HUES6 (cell line): ENCODE measurements at regions not wholly inside any gene's neighbourhood (a gene's known extent, or its start where the extent isn't known, plus 50 kb on each side); places are given as distances from the start of the nearest gene placed in this dataset.

ENCODE experiments used
- H3K27ac ChIP-seq: 2 replicates; pipeline ENCODE4 v1.7.0; 2013; ENCODE audit warnings: low read depth, mild to moderate bottlenecking, low read length, inconsistent platforms
- H3K27me3 ChIP-seq: 2 replicates; pipeline ENCODE4 v1.6.1; 2013; ENCODE audit warnings: low read length; ENCODE audit not compliant: control insufficient read depth, insufficient read depth
- H3K36me3 ChIP-seq: 2 replicates; pipeline ENCODE4 v1.6.1; 2013; ENCODE audit warnings: low read length; ENCODE audit not compliant: control insufficient read depth, insufficient read depth
- H3K4me1 ChIP-seq: 2 replicates; pipeline ENCODE4 v1.6.1; 2013; ENCODE audit warnings: low read length; ENCODE audit not compliant: control insufficient read depth, insufficient read depth
- H3K4me3 ChIP-seq: 2 replicates; pipeline ENCODE4 v1.5.1; 2013; ENCODE audit warnings: low read depth, low read length
- H3K9ac ChIP-seq: one replicate; pipeline ENCODE4 v1.6.1; 2013; ENCODE audit warnings: mild to moderate bottlenecking, low read length
- H3K9me3 ChIP-seq: 2 replicates; pipeline ENCODE4 v1.6.1; 2013; ENCODE audit warnings: low read depth, low read length; ENCODE audit not compliant: control insufficient read depth, insufficient read depth

DNA sequence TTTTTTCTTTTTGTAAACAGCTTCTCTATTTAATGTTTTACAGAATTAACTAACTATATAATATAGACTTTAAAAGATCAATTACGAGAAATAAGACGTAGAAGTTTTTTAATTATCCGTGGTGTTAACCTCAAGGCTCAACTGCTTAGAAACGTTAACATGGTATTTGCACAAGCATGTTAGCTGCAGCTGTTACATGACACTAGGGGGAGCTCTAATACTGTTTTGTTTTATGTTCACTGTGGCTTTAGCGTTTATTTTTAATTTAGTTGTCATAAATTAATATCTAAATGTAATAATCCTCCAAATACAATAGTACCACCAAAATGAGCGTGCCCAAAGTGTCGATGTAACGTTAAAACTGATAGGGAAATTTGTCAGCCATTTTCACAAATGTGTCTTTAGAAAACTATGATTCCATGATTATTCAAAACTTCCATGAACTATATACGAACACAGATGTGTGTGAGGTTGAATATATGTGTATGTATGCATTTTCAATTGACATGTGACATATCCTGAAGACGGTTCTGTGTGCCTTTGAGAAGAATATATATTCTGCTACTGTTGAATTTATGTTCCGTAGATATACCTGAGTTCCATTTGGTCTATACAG is 828.8 kb upstream of the MBL2 start:
- 0 out of 2 replicates have a peak, but pooled peaks cover 3% of the 10 kb centered on the region for H3K9me3 ChIP-seq
- no peak overlapping the region for H3K9ac ChIP-seq
- no peaks in the 10 kb centered on the region for H3K36me3 ChIP-seq
- H3K4me1 ChIP-seq = peaks cover 23% of the 10 kb centered on the region
- no peaks in the 10 kb centered on the region for H3K27me3 ChIP-seq
- H3K27ac ChIP-seq = peak overlapping the region; percentile 7; the same call in 1 of the 2 replicates
- H3K4me3 ChIP-seq = no peak overlapping the region

DNA sequence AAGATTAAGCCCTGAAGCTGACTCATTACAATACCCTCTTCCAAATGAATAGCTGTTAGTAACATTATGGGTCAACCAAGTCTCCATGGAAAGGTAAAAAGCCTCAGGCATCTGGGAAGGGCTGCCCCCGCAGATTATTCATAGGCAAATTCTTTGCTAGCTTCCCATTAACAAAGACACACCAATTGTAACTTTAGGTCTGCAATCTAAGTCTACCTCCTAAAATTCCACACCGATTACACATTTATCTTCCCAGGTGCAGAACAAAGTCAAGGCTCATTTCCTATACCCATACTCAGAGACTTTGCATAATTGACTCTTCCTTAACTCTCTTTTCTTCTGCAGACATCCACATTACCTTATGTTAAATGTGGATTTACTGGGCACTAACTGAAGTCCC is 826.3 kb upstream of the MBL2 start:
- Histone ChIP-seq H3K27ac (peak overlapping the region; percentile 97), H3K9ac (peak overlapping the region; percentile 71)

DNA sequence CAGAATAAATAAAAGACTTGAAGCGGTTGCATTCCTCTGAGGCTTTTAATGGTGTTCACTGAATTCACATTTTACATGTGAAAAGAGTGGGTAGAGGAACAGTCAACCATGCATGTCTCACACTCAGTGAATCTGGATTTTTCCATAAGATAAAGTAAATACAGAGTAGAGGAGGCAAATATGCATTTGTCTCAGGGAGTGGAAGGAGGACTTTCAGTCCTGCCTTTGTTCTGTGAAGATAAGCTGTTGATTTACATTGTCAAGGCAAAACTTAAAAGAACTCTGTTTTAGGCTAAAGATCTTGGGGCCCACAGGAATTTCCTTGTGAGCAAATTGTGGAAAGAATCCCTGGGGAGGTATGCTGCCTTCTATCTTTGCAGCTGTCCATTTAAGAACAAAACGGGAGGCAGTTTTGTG is 825.3 kb upstream of the MBL2 start:
- Histone ChIP-seq H3K4me3 (no peak overlapping the region), H3K36me3 (0 out of 2 replicates have a peak, but pooled peaks cover 5% of the 10 kb centered on the region), H3K9ac (peak overlapping the region; percentile 59), H3K27ac (peak overlapping the region; percentile 97), H3K4me1 (peaks cover 23% of the 10 kb centered on the region), H3K9me3 (peaks cover 17% of the 10 kb centered on the region), H3K27me3 (no peaks in the 10 kb centered on the region)

More for the DNA sequence above, 826.3 kb upstream of the MBL2 start:
- Histone ChIP-seq H3K4me1 (peaks cover 23% of the 10 kb centered on the region), H3K27me3 (no peaks in the 10 kb centered on the region), H3K36me3 (0 out of 2 replicates have a peak, but pooled peaks cover 1% of the 10 kb centered on the region), H3K9me3 (peaks cover 11% of the 10 kb centered on the region; the same call in 1 of the 2 replicates), H3K4me3 (no peak overlapping the region)

GRCh38 chr10:53580465-53580864 is 807.9 kb upstream of the MBL2 start:
- Histone ChIP-seq H3K36me3 (no peaks in the 10 kb centered on the region), H3K4me3 (no peak overlapping the region), H3K27me3 (no peaks in the 10 kb centered on the region), H3K9me3 (peaks cover 6% of the 10 kb centered on the region; the same call in 1 of the 2 replicates), H3K9ac (no peak overlapping the region), H3K4me1 (no peaks in the 10 kb centered on the region), H3K27ac (no peak overlapping the region)

- no peak overlapping the region for H3K9ac ChIP-seq
- no peak overlapping the region for H3K4me3 ChIP-seq
- H3K9me3 ChIP-seq = peaks cover 6% of the 10 kb centered on the region; the same call in 1 of the 2 replicates
- no peaks in the 10 kb centered on the region for H3K4me1 ChIP-seq
- no peaks in the 10 kb centered on the region for H3K36me3 ChIP-seq
- no peak overlapping the region for H3K27ac ChIP-seq
- H3K27me3 ChIP-seq = no peaks in the 10 kb centered on the region
These were observed 807.2 kb upstream of the MBL2 start for GRCh38 chr10:53579773-53580172.

- H3K36me3 ChIP-seq = no peaks in the 10 kb centered on the region
- H3K9me3 ChIP-seq = no peaks in the 10 kb centered on the region
- no peak overlapping the region for H3K27ac ChIP-seq
- no peaks in the 10 kb centered on the region for H3K27me3 ChIP-seq
- peaks cover 8% of the 10 kb centered on the region; the same call in 1 of the 2 replicates for H3K4me1 ChIP-seq
- H3K9ac ChIP-seq = no peak overlapping the region
- H3K4me3 ChIP-seq = no peak overlapping the region
These were observed 801.4 kb upstream of the MBL2 start for GRCh38 chr10:53574024-53574423.

DNA sequence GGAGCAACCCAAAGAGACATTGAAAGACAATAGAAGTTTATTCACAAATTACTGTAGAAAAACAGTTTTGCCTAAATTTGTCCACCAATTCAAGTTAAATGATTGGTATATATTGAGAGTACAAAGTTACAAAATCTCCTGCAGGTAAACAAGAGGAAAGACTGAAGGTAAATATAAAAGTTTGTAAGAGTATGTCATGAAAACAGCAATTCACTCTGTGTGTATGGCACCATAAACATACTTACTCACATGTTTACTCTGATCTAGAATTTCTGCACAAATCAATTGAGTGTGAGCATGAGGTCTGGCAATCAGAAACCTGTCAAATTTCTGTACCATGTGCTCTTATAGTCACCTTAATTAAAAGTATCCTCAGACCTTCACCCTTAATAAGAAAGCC is 800.9 kb upstream of the MBL2 start:
- H3K4me3 ChIP-seq = no peak overlapping the region
- no peak overlapping the region for H3K9ac ChIP-seq
- H3K27ac ChIP-seq = no peak overlapping the region
- no peaks in the 10 kb centered on the region for H3K27me3 ChIP-seq
- H3K36me3 ChIP-seq = no peaks in the 10 kb centered on the region
- H3K4me1 ChIP-seq = peaks cover 8% of the 10 kb centered on the region; the same call in 1 of the 2 replicates
- H3K9me3 ChIP-seq = no peaks in the 10 kb centered on the region

GRCh38 chr10:53572799-53573198 is 800.2 kb upstream of the MBL2 start:
- Histone ChIP-seq H3K27me3 (no peaks in the 10 kb centered on the region), H3K4me1 (peaks cover 8% of the 10 kb centered on the region; the same call in 1 of the 2 replicates), H3K27ac (no peak overlapping the region), H3K4me3 (no peak overlapping the region), H3K9me3 (no peaks in the 10 kb centered on the region), H3K36me3 (no peaks in the 10 kb centered on the region), H3K9ac (no peak overlapping the region)

- Histone ChIP-seq H3K27ac (no peak overlapping the region), H3K4me1 (peaks cover 8% of the 10 kb centered on the region; the same call in 1 of the 2 replicates), H3K4me3 (no peak overlapping the region), H3K9ac (no peak overlapping the region), H3K9me3 (peaks cover 4% of the 10 kb centered on the region; the same call in 1 of the 2 replicates), H3K27me3 (no peaks in the 10 kb centered on the region), H3K36me3 (no peaks in the 10 kb centered on the region)
These were observed 797.6 kb upstream of the MBL2 start for GRCh38 chr10:53570221-53570620.

DNA sequence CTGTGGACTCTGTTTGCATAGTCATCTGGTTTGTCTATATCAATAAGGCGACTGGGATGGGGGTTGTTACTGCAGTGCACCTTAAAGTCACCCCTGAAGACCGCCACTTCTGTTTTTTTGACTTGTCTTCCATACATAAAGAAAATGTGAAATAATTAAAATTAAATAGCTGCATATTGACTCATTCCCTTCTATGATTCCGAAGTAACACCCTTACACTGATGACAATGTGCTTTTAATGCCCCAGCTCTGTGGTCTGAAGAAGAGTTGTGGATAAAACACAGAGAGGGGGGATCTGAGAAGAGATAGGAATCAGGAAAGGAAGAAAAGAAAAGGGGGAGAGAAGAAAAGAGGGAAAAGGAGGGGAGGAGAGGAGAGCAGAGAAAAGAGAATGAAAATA is 796.9 kb upstream of the MBL2 start:
- no peak overlapping the region for H3K27ac ChIP-seq
- H3K9me3 ChIP-seq = peaks cover 8% of the 10 kb centered on the region; the same call in 1 of the 2 replicates
- H3K4me1 ChIP-seq = peaks cover 8% of the 10 kb centered on the region; the same call in 1 of the 2 replicates
- no peak overlapping the region for H3K4me3 ChIP-seq
- no peaks in the 10 kb centered on the region for H3K27me3 ChIP-seq
- H3K9ac ChIP-seq = no peak overlapping the region
- H3K36me3 ChIP-seq = no peaks in the 10 kb centered on the region

GRCh38 chr10:53548664-53549063 is 776.1 kb upstream of the MBL2 start:
- Histone ChIP-seq H3K27me3 (no peaks in the 10 kb centered on the region), H3K9me3 (no peaks in the 10 kb centered on the region), H3K4me3 (no peak overlapping the region), H3K36me3 (no peaks in the 10 kb centered on the region), H3K27ac (no peak overlapping the region), H3K9ac (no peak overlapping the region), H3K4me1 (no peaks in the 10 kb centered on the region)
